Spleen (tissue), 7 donors: ENCODE measurements at regions not wholly inside any gene's neighbourhood (a gene's known extent, or its start where the extent isn't known, plus 50 kb on each side); places are given as distances from the start of the nearest gene placed in this dataset.

Experiments used
- CTCF ChIP-seq, 11 experiments: fragments of 200-600 bp in 7 of 11; fragments of 450-650 bp in 4 of 11; sonication (generic) in 4 of 11; IDR thresholded peaks in 8 of 11; conservative IDR thresholded peaks in 3 of 11; 1 replicate in 7 of 11; 2 replicates in 4 of 11; pipeline versions ENCODE4 v1.4.0 to v1.8.0; 2016 to 2021; ENCODE audit warnings: antibody characterized with exemption in 11 of 11, inconsistent platforms in 4 of 11, mild to moderate bottlenecking in 1 of 11
- POLR2A ChIP-seq, 3 donors: fragments of 450-650 bp; IDR thresholded peaks; one replicate each; pipeline ENCODE4 v1.5.1; 2017; ENCODE audit warnings: antibody characterized with exemption in 3 of 3, mild to moderate bottlenecking in 1 of 3
- donor health status: DM: no; HTN: no; CAD: no; lungs with moderate emphysema.
- donor health status: DM: no; HTN: no; CAD: no.
- donor health status: DM: no; HTN: no; CAD: no.

- TF ChIP-seq CTCF (IDR thresholded peaks at IDR 0.05 in 8 of 11, conservative IDR thresholded peaks at IDR 0.05 in 3 of 11) (no peak), POLR2A (IDR thresholded peaks at IDR 0.05) (no peak)
Measured at GRCh38 chr2:18674309-18674708, 84.9 kb upstream of the NT5C1B start.
